ENCODE measurements at regions not wholly inside any gene's neighbourhood (a gene's known extent, or its start where the extent isn't known, plus 50 kb on each side); places are given as distances from the start of the nearest gene placed in this dataset.

DNA sequence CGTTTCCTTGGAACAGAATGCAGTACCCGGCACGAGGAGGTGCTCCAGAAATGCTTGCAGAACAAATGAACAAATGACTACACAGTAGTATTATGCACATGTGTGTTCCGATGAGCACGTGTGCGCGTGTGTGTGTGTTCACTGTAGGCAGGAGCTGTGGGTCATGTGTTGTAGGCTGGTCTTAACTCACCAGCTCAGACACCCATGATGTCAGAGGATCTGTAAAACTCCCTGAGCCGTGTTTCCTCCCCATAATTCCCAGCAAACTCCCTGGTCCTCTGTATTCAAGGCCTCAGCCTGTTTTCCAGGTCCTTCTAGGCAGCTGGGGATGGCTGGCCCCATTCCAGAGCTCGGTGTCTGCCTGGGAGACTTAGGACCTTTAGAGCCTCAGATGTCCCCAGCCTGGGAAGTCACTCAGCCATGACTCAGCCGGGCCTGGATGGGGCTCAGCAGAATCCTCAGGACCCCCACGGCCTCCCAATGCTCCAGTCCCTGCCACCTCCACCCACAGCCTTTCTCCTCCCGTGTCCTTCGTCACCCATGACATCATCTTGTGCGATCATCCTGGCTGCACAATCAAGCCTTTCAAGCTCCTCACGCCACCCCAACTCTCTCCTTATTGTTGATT, 475.0 kb upstream of the SULF2 start:
- no peak overlapping the region for H3K4me3 ChIP-seq (replicated peaks; ENCODE audit: insufficient read depth, low read length)
- no peaks in the 10 kb centered on the region for H3K27me3 ChIP-seq (ENCODE audit: insufficient read depth, poor library complexity, severe bottlenecking)
- TF ChIP-seq, protein P1, sequence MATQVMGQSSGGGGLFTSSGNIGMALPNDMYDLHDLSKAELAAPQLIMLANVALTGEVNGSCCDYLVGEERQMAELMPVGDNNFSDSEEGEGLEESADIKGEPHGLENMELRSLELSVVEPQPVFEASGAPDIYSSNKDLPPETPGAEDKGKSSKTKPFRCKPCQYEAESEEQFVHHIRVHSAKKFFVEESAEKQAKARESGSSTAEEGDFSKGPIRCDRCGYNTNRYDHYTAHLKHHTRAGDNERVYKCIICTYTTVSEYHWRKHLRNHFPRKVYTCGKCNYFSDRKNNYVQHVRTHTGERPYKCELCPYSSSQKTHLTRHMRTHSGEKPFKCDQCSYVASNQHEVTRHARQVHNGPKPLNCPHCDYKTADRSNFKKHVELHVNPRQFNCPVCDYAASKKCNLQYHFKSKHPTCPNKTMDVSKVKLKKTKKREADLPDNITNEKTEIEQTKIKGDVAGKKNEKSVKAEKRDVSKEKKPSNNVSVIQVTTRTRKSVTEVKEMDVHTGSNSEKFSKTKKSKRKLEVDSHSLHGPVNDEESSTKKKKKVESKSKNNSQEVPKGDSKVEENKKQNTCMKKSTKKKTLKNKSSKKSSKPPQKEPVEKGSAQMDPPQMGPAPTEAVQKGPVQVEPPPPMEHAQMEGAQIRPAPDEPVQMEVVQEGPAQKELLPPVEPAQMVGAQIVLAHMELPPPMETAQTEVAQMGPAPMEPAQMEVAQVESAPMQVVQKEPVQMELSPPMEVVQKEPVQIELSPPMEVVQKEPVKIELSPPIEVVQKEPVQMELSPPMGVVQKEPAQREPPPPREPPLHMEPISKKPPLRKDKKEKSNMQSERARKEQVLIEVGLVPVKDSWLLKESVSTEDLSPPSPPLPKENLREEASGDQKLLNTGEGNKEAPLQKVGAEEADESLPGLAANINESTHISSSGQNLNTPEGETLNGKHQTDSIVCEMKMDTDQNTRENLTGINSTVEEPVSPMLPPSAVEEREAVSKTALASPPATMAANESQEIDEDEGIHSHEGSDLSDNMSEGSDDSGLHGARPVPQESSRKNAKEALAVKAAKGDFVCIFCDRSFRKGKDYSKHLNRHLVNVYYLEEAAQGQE (IDR thresholded peaks at IDR 0.05; ENCODE audit: insufficient replicate concordance, low read depth), result no peak
- TF ChIP-seq, protein P2, sequence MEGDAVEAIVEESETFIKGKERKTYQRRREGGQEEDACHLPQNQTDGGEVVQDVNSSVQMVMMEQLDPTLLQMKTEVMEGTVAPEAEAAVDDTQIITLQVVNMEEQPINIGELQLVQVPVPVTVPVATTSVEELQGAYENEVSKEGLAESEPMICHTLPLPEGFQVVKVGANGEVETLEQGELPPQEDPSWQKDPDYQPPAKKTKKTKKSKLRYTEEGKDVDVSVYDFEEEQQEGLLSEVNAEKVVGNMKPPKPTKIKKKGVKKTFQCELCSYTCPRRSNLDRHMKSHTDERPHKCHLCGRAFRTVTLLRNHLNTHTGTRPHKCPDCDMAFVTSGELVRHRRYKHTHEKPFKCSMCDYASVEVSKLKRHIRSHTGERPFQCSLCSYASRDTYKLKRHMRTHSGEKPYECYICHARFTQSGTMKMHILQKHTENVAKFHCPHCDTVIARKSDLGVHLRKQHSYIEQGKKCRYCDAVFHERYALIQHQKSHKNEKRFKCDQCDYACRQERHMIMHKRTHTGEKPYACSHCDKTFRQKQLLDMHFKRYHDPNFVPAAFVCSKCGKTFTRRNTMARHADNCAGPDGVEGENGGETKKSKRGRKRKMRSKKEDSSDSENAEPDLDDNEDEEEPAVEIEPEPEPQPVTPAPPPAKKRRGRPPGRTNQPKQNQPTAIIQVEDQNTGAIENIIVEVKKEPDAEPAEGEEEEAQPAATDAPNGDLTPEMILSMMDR (IDR thresholded peaks at IDR 0.05; ENCODE audit: insufficient read depth, low read length), result no peak
- TF ChIP-seq SPI1 (IDR thresholded peaks at IDR 0.05; ENCODE audit: borderline replicate concordance, low read depth) (no peak), POLR2AphosphoS5 (IDR thresholded peaks at IDR 0.05; ENCODE audit: low read depth) (no peak), GABPA (IDR thresholded peaks at IDR 0.05; ENCODE audit: low read depth) (no peak)
- DNase-seq (ENCODE audit: low read depth in 1 of 2, low spot score in 1 of 2), result no peak
- no peak overlapping the region for H3K27ac ChIP-seq (replicated peaks)

DNA sequence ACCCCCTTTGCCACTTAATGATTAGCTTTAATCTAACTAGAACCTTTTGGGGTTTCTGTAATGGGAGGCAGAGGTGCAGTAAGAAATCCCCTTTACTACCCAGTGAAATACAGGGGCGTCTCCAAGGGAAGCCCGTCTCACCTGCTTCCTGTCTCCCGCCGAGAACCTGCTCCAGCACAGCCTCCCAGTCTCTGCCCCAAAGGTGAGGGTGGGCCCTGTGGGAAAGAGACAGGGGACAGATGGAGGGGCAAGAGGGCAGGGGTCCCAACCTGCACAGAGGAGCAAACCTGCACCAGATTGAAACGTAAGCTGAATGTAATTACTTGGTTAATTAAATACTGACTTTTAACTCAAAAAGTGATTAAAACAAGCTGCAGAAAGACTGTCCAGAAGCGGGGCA, 474.2 kb upstream of the SULF2 start:
- Histone ChIP-seq H3K4me3 (replicated peaks; ENCODE audit: insufficient read depth, low read length) (no peak overlapping the region), H3K27ac (replicated peaks) (no peak overlapping the region), H3K27me3 (ENCODE audit: insufficient read depth, poor library complexity, severe bottlenecking) (no peaks in the 10 kb centered on the region)
- no peak for DNase-seq (ENCODE audit: low read depth in 1 of 2, low spot score in 1 of 2)
- TF ChIP-seq GABPA (IDR thresholded peaks at IDR 0.05; ENCODE audit: low read depth), result no peak
- TF ChIP-seq SPI1 (IDR thresholded peaks at IDR 0.05; ENCODE audit: borderline replicate concordance, low read depth), result no peak
- no peak for TF ChIP-seq POLR2AphosphoS5 (IDR thresholded peaks at IDR 0.05; ENCODE audit: low read depth)
- TF ChIP-seq, protein P2 (IDR thresholded peaks at IDR 0.05; ENCODE audit: insufficient read depth, low read length), result no peak
- TF ChIP-seq, protein P1 (IDR thresholded peaks at IDR 0.05; ENCODE audit: insufficient replicate concordance, low read depth), result no peak

DNA sequence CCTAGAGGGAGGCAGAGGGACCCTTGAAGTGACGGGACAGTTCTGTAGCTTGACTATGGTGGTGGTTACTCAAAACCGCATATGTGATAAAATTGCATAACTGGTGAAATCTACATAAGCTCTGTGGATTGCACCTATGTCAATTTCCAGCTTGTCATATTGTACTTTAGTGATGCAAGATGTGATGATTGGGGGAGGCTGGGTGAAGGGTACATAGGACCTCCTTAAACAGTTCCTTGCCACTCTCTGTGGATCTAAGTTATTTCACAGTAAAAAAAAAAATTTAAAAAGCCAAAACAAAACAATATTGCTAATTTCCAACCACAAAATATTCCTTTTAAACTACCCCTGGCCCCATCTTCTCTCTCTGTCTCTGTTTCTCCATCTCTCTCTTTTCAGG, 472.6 kb upstream of the SULF2 start:
- TF ChIP-seq, protein P2 (IDR thresholded peaks at IDR 0.05; ENCODE audit: insufficient read depth, low read length), result no peak
- TF ChIP-seq GABPA (IDR thresholded peaks at IDR 0.05; ENCODE audit: low read depth), result no peak
- no peak for TF ChIP-seq POLR2AphosphoS5 (IDR thresholded peaks at IDR 0.05; ENCODE audit: low read depth)
- TF ChIP-seq SPI1 (IDR thresholded peaks at IDR 0.05; ENCODE audit: borderline replicate concordance, low read depth), result no peak
- TF ChIP-seq, protein P1 (IDR thresholded peaks at IDR 0.05; ENCODE audit: insufficient replicate concordance, low read depth), result no peak
- no peak for DNase-seq (ENCODE audit: low read depth in 1 of 2, low spot score in 1 of 2)
- Histone ChIP-seq H3K27ac (replicated peaks) (no peak overlapping the region), H3K27me3 (ENCODE audit: insufficient read depth, poor library complexity, severe bottlenecking) (no peaks in the 10 kb centered on the region), H3K4me3 (replicated peaks; ENCODE audit: insufficient read depth, low read length) (no peak overlapping the region)
